8988T (cell line): ENCODE measurements at regions not wholly inside any gene's neighbourhood (a gene's known extent, or its start where the extent isn't known, plus 50 kb on each side); places are given as distances from the start of the nearest gene placed in this dataset.

Source experiments
- DNase-seq: peaks from one replicate; pipeline ENCODE4 v3.0.0; 2011

DNA sequence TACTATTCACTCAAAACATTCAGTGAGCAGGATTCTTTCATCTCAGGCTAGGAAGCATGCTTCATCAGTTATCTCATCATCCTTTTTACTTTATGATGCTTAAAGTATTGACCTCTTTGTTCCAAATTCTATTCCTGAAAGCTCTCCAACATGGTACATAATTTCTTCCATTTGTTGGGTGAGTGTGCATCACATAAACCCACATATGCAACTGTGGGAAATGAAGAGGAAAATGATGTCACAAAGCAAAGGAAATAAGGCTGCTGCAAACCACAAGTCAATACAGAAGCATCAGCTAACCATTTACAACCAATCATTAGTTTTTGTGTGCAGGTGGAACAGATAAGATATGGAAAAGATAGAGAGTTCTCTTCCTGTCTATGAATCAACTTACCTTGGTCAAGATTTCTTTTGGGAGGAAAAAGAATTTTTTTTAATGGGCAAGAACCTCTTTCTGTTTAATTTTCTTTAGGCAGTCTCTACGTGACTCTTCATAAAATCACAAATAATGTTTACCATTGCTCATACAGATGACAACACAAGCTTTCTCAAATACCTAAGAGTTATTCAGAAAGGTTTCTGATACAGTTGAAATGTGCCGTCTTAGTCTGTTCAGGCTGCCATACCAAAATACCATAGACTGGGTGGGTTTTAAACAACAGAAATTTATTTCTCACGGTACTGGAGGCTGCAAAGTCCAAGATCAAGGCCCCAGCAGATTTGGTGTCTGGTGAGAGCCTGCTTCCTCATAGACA lies 259.9 kb downstream of the ADGRG6 start:
- no peak for DNase-seq

DNA sequence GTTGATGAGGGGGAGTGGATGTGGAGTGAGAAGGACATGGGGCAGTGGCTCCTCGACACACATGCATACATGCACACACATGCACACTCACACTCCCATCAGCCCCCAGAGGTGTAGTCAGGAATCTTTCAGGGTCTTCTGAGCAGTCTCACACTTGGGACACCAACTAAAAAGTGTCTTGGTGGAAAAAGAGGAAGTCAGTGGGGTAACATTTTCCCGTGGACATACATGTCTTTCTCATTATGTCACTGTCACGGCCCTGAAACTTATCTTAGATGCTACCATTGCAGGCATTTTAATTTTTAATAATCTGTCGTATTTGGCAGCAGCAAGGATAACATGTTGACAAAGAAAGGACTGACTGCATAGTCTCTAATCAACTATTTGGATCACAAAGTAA lies 261.1 kb downstream of the ADGRG6 start:
- DNase-seq: no peak

DNA sequence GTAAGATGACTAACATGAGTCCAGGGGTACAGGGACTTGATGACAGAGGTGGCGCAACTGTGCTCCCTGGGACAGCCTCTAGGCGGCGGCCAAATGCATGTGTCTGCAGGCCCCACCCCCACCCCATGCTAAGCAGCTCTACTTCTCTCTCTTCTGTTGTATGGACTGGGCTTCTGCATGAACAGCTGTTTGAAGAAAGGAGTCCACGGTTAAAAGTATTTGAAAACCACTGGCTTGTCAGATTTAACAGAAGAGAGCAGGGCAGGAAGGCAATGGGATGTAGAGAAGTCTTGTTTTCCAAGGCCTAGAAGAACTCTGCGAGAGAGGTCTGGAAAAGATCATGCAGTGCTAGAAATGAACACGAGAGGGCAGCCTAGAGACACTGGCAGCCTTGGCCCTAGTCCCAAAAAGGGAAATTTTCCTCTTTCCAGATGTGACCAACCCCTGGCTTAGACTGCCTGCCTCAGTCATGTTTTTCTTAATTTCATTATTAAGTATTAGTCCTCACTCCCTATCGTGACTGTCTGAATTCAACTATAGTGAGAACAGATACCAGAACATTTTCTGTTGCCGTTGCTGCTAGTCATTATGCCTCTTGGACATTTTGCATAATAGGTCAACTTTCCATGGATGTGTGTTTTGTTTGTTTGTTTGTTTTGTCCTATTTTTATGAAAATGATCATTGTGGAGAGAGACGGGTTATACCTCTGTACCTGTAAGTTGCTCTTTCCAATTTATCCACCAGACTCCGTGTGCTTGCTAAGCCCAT lies 265.0 kb downstream of the ADGRG6 start:
- DNase-seq: peak; percentile 42

DNA sequence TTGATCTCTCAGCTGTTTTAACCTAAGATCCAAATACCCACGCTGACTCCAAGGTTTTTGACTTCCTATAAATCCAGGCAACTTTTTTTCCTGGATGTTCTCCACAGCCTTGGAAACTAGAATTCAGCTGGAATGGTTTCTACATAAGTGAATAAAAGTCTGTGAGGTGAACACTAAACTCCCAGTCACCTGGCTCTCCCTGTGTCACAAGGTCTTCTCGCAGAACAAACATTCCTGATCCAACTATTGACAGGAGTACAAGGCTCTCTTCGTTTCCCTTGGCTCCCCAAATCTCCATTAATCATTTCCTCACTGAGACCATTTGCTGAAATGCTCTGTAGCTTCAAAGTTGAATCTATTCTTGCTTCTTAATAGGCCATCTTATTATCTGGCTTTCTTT lies 265.7 kb downstream of the ADGRG6 start:
- DNase-seq: no peak

DNA sequence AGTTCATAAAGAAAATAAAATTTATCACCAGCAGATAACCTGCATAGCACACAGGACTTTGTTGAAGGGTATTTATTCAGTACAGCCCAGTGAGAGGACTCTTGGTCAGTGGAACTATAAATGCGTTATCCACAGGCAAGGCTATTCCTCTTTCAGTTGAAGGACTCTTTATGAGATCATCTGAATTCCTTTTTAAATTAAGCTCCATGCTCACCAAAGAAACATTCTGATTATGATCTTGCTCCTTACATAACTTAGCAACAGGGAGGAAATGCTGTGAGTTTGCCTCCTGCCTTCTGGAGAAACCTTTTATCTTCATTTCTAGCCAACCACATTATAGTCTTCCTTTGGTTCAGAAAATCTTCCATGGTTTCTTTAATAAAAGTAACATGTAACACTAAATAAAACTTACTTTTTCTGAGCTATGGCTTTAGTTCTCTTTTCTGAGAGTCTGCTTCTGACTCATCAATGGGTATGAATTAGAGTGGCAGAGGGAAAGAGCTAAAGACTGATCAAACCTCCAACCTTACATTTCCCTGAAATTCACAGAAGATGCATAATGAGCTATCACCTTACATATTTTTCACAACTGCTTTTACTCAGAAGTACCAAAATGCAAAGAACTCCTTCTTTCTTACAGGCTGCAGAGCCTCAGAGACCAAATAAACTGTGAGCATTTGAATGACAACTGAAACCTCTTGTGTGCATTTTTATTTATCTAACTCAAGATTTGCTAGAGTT lies 267.2 kb downstream of the ADGRG6 start:
- DNase-seq: no peak

DNA sequence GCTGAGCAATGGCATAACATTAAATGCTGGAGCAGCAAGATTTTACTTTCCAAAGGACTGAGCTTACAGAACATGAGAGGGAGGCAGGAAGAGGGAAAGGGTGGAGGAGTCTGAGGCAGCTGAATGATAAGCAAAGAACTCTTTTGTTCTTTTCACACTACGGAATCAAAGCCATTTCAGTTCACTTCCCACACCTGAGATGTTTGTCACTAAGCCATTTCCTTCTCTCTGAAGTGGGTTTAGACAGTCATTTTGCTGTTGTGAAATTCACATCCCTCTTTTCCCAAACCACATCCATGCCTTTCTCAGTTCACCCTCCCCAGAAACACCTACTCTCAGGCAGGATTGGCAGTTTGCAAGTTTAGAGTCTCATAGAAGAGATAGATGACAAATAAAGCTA lies 267.9 kb downstream of the ADGRG6 start:
- no peak for DNase-seq

DNA sequence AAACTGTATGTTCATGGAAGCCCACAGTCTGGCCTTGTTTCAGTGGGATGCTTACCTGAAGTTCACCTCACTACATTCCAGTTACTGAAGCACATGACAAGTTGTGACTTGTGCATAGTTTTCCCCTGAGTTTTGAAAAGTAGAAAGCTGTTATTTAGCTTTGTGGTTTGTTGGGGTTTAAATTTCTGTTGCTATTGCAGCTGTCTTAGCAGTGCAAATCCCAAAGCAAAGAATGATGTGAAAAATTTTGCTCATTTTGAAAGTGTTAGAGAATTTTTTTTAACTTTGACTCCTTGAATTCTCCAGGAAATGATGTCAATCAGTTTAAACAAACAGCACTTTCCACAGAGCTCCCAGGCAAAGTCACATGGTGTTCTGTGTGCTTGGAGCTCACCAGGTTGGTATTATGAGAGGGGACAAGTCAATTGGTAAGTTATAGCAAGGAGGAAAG lies 268.4 kb downstream of the ADGRG6 start:
- DNase-seq: no peak

DNA sequence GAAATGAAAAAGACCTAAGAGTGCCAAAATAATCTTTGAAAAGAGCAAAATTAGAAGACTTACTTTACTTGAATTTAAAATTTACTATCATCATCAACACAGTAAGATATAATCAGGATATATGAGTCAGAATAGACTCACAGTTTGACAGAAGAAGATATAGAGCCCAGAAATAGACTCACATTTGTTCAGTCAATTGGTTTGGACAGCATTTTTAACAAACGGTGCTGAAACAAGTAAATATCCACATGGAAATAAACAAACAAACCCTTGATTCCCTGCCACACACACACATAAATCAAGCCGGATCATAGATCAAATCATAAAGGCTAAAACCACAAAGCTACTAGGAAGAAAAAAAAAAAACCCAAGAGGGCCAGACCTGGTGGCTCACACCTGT lies 291.1 kb downstream of the ADGRG6 start:
- no peak for DNase-seq

DNA sequence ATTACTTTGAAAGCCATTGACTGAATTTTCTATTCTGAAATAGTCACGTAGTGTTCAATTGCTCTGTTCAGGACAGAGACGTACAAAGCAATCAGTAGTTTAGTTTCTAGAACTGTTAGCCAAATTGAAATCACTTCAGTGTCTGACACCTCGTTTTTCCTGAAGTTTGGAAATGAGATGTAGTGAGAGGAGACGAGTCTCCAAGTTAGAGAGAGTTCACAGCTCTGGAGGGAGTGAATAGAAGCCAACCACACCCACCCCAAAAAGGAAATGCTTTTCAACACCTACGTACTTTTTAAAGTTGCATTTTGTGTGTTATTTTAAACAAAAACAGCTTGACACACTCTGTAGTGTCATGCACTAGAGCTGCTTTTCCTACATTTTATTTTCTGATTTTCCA lies 296.0 kb downstream of the ADGRG6 start:
- no peak for DNase-seq

DNA sequence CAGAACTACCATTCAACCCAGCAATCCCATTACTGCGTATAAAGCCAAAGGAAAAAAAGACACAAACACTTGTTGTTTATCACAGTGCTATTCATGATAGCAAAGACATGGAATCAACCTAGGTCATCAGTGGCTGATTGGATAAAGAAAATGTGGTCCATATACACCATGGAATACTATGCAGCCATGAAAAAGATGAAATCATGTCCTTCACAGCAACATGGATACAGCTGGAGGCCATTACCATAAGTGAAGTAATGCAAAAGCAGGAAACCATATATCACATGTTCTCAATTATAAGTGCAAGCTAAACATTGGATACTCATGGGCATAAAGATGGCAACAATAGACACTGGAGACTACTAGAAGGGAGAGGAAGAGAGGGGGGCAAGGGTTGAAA lies 299.6 kb downstream of the ADGRG6 start:
- DNase-seq: no peak

DNA sequence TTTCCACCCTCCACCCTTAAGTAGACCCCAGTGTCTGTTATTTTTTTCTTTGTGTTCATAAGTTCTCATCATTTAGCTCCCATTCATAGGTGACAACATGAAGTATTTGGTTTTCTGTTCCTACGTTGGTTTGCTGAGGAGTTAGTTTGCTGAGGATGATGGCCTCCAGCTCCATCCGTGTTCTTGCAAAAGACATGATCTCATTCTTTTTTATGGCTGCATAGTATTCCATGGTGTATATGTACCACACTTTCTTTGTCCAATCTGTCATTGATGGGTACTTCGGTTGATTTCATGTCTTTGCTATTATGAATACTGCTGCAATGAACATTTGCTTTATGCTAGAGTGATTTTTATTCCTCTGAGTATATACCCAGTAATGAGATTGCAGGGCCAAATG lies 301.2 kb downstream of the ADGRG6 start:
- no peak for DNase-seq

DNA sequence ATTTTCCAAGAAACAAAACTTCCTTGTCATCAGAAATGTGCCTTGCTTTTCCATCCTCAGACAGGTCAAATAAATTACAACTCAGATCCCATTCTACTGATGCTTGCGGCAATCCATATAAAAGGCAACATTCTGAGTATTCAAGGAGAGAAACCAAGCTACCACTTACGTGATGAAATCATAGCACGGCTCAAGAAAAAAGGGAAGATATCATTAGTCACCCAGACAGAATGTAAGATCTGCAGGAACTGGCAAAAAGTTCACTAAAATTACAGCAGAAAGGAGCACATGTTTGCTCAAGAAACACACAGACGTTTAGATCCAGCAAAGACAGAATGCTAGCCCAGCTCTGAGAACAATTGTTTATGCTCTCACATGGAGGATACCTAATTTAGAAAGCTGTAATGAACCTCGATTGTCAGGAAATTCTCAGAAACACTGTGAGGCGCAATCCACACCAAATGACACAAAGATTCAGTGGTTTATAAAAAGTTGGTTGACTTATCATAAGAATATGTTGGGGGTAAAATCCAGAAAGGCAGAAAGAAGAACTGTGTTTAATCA lies 304.2 kb downstream of the ADGRG6 start:
- no peak for DNase-seq

DNA sequence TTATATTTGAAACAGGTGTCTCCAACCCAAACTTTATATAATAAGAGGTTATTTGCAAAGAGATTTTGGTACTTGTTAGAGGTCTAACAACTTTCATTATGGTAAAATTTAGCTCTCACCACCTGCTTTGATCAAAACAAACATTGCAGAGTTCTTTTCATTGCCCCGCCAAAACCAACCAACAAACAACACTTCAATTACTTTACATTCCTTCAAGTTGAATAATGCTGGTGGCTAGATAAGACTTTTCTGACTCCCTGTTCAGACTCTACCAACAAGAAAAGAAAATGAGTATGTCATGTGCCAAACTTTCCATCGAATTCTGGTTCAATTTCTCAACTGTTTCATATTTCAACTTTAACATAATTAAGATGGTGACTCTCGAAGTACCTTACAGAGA lies 311.1 kb downstream of the ADGRG6 start:
- DNase-seq: no peak

DNA sequence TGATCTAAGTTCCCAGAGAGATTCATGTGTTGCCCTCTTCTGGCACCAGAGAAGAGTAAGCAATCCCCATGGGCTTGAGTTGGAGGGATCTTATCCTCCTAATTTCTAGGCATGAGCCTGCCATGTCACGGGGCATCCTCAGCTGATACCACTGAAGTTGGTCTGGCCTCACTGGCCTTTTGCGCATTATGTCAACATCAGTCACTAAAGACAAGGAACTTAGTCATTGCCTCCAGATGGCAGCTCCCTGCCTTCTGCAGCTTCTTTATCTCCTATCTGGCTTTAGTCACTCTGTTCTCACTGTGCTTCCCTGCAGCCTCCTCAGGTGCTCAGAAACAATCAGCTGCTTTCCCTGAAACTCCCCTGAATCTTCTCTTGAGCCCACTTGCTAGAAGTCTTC lies 312.2 kb downstream of the ADGRG6 start:
- DNase-seq: no peak

DNA sequence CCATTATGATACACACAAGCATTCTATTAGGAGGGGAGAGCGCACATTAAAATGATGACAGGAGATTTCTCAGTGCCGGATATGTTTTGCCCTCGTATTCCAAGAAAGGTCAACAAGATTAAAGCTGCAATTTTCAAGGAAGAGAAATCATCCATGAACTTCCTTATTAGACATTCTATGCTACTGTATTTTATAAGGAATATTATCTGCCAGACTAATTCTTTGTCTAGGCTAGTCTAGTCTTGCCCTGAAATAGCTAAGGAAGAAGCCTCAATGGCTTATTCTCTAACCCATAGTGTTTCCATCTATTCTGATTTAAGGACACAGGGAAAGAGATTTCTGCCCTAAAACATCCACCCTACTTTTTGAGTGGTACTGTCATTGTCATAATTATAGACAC lies 315.4 kb downstream of the ADGRG6 start:
- no peak for DNase-seq

DNA sequence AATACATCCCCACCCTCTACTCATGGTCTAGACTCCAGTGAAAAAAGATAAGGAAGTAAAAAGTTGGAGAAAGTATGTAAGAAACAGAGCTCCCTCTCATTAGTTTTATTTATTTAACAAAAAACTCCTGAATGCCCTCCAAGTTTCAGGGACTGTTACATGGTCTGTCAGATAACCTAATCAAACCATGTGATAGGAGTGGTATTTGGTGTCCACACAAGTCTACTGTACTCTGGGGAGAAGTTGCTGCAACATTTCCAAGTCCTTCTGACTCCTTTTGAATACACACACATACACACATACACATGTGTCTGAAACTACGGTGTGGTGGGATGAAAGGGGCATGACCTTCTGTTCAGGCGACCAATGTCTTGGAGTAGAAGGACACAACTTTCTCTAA lies 320.0 kb downstream of the ADGRG6 start:
- no peak for DNase-seq

DNA sequence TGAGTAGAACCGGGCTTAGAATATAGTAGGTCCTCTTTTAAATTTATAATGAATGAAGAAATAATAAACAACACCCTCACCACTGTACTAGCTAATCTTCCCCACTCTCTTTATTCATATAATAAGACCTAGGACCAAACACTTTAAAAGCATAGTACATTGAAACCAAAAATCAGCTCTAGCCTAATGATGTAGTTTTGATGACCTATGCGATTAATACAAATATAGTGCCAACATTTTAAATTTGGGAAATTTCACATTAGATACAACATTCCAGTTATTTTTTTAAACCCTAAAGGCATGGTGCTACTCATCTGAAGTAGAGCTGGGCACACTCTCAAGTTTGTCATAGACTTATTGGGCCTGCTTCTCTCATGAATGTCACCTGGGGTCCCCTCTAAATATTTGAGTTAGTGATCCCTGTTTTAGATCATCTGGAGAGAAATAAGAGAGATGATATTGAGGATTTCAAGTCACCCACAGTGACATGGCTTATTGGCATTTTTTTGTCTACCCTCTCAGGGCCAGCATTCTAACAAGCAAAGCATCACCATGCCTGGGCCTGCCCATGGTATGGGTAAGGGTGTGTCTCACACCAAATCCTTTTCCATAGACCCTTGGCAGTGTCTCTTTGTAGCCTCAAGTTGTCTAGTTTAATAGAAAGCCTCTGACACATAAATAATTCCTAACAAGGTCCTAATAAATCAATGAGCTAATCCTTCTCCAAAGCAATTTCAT lies 319.8 kb downstream of the HIVEP2 start:
- no peak for DNase-seq

DNA sequence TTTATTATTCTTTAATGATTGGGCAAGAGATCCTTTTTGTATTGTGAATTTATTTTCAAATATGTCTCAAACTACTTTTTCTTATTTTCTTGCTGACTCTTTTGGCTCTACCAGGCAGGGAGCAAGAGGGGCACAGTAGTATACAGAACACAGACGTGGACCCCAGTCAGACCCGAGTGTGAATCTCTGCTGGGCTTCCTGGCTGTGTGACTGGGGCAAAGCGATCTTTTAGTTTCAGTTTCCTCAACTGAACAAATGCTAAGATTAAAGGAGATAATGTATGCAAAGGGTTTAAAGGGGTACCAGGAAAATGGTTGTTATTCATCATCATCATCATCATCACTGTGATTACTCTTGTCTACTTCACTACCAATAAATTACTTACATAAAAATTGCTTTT lies 317.5 kb downstream of the HIVEP2 start:
- DNase-seq: no peak

DNA sequence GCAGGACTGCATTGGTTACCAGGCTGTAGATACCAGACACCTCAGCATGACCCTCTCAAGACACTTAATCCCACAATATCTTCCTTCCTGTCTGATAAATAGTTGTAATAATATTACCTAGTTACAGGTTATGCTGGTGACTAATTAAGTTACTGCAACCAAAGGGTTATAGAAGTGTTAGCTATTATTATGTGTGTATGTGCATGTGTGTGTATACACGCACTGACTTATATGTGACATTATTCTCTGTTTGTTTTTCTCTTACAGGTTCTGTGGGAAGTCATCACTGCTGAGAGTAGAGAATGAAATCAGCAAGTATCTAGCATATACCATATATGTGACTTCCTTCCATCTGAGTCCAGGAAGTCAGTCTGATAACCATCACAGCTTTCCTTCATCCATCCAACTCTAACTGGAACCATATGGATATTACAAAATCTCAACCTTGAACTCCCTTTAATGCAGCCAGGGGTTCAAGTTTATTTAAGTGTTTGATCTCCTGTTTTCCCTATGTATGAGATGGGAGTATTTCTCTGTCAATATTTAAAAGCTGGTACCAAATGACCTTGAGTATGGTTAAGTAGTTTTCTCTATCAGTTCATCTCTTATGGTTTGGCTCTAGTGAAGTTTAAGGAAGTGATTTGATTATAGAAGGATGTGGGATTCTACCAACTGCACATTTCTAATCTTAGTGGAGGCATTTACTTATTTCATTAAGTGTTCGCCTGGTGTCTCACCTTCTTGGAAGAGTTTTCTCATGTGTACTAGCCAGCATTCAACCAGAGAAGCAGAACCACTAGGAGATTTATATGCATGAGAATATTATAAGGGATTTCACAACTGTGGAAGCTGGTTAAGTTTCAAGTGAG lies 313.2 kb downstream of the HIVEP2 start:
- no peak for DNase-seq

DNA sequence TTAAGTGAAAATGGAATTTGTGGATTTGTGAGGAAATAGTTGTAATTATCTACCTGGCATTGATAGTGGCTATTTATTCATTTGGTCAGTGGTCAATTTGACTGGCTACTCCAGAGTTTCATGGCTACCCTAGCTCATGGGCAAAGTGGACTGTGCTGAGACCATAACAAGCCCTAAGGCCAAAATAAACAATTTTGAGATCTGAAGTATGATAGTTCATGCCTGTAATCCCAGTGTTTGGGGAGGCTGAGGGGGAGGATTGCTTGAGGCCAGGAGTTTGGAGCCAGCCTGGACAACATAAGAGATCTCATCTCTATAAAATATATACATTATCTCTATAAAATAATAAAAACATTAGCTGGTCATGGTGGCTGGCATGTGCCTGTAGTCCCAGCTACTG lies 311.7 kb downstream of the HIVEP2 start:
- no peak for DNase-seq

DNA sequence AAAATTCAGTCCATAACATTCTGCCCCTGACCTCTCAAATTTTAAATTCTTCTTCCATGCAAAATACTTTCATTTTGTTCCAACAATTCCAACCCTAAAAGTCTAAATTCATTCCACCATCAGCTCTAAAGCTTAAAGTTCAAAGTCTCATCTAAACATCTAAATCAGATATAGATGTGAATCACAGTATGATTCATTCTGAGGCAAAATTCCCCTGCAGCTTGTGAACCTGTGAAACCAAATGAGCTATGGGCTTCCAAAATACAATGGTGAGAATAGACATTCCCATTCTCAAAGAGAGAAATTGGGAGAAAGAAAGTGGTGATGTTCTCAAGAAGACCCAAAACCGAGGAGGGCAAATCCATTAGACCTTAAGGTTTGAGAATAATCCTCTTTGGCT lies 309.8 kb downstream of the HIVEP2 start:
- DNase-seq: no peak
